GM20000 (cell line): ENCODE measurements at regions not wholly inside any gene's neighbourhood (a gene's known extent, or its start where the extent isn't known, plus 50 kb on each side); places are given as distances from the start of the nearest gene placed in this dataset.

Source experiments
- DNase-seq: peaks from one replicate; pipeline ENCODE4 v3.0.0; 2012; ENCODE audit warnings: low spot score
- TF ChIP-seq, protein P1 (sequence below): IDR thresholded peaks from 2 replicates; pipeline ENCODE4 v1.5.1; 2012; ENCODE audit warnings: mild to moderate bottlenecking, control low read depth; ENCODE audit errors: extremely low read depth, missing control alignments

DNA sequence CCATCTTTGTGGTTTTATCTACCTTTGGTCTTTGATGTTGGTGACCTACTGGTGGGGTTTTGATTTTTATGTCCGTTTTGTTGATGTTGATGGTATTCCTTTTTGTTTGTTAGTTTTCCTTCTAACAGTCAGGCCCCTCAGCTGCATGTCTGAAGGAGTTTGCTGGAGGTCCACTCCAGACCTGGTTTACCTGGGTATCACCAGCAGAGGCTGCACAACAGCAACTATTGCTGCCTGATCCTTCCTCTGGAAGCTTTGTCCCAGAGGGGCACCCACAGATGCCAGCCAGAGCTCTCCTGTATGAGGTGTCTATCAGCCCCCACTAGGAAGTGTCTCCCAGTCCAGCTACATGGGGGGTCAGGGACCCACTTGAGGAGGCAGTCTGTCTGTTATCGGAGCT lies 199.3 kb upstream of the WDFY3 start:
- TF ChIP-seq, protein P1, sequence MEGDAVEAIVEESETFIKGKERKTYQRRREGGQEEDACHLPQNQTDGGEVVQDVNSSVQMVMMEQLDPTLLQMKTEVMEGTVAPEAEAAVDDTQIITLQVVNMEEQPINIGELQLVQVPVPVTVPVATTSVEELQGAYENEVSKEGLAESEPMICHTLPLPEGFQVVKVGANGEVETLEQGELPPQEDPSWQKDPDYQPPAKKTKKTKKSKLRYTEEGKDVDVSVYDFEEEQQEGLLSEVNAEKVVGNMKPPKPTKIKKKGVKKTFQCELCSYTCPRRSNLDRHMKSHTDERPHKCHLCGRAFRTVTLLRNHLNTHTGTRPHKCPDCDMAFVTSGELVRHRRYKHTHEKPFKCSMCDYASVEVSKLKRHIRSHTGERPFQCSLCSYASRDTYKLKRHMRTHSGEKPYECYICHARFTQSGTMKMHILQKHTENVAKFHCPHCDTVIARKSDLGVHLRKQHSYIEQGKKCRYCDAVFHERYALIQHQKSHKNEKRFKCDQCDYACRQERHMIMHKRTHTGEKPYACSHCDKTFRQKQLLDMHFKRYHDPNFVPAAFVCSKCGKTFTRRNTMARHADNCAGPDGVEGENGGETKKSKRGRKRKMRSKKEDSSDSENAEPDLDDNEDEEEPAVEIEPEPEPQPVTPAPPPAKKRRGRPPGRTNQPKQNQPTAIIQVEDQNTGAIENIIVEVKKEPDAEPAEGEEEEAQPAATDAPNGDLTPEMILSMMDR, result no peak
- DNase-seq, result no peak

DNA sequence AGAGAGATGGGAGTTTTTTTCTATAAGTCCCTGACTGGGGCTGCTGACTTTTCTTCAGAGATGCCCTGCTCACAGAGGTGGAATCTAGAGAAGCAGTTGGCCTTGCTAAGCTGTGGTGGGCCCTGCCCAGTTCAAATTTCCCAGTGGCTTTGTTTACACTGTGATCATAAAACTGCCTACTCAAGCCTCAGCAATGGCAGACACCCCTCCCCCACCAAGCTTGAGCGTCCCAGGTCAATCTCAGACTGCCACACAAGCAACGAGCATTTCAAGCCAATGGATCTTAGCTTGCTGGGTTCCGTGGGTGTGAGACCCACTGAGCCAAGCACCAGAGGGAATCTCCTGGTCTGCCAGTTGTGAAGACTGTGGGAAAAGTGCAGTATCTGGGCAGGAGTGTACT lies 199.8 kb upstream of the WDFY3 start:
- TF ChIP-seq, protein P1, result no peak
- no peak for DNase-seq

DNA sequence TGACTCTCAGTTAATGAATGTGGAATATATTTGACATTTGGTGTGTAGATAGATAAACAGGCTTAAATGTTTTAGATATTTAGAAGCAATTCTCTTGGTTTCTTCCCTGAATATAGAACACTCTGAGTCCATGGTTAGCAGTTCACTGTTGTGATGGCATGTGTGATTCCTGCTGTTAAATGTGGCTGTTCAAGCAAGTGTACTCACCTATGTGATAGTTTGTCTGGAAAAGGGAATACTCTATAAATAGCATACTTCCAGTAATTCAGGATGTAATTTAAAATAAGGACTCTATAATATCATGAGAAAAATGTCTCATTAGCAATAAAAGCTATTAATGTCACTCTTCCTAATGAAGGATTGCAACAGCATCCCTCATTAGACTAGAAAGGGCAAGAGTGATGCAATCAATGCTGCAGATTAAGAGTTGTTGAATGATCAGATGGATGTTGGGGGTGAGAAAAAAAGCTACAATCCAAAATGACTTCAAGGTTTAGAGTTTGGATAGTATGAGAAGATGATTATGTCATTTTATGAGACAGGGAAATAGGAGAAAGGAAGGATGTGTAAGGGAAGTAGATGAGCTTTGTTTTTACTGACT lies 201.8 kb upstream of the WDFY3 start:
- TF ChIP-seq, protein P1, result no peak
- DNase-seq, result no peak

DNA sequence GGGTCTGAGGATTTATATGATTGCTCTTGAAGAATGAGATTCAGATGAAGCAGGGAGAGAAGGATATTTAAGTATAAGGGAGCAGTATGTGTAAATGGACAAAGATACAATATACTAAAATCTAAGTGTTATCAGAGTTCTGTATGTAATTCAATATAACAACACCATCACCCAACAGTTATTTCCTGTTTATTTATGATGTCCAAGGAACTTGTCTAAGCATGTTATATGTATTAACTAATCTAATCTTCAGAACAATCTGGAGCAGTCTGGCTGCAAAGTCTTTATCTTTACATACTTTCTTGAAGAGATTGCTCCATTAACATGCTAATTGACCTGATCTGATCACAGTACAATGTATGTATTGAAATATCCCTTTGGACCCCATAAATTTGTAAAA lies 203.8 kb upstream of the WDFY3 start:
- DNase-seq, result no peak
- TF ChIP-seq, protein P1, result no peak

DNA sequence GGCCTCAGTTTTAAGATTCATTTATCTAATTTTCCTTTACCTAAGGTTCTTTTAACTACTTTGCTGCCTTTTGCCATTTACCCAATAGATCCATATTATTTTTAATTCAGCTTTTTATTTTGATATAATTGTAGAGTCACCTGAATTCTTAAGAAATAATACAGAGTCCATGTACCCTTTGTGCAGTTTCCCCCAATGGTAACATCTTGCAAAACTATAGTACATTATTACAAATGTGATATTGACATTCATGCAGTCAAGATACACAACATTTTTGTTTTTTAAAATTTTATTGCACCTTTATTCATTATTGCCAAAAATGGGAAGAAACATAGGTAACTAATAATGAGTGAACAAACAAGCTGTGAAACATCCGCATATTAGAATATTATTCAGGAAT lies 208.7 kb upstream of the WDFY3 start:
- TF ChIP-seq, protein P1, result no peak
- DNase-seq, result no peak

DNA sequence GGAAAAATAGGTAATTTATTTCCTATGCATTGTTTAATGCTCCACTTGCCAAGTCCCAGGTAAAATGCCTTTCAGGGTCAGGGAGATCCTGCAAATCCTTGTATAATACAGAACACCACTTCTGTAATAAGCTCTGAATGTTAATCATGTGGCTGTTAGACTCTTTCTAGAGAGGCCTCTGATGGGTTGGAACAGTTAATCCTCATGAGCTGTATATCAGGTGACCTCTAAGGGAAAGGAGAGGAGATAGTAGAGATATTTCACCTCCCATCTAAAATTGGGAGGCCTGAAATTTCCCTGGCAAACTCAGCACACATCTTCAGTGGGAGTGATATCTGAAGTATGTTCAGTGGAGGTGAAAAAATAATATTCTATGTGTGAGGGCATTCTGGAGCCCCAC lies 210.6 kb upstream of the WDFY3 start:
- TF ChIP-seq, protein P1, result no peak
- no peak for DNase-seq

DNA sequence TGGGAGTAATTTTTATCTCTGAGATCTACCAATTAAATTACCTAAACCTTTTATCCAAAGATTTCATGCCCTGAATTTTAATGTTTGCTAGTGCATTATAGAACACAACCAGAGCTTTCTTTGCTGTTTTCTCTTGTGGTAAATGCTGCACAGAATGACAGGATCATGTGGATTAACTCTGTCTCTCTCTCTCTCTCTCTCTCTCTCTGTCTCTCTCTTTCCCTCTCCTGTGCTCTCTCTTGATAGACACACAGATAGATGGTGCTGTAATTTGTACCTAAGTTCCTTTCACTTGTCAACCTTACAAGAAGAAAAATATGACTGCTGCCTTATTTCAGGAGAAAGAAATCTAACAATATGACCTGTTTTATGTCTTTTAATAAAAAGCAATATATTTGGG lies 211.2 kb upstream of the WDFY3 start:
- no peak for DNase-seq
- TF ChIP-seq, protein P1, result no peak
